ENCODE measurements at regions not wholly inside any gene's neighbourhood (a gene's known extent, or its start where the extent isn't known, plus 50 kb on each side); places are given as distances from the start of the nearest gene placed in this dataset.

- H3K4me3 ChIP-seq, result no peak overlapping the region
- intact Hi-C loops (cut with micrococcal nuclease), result no loop called here
- no peak for DNase-seq
- H3K4me1 ChIP-seq, result no peaks in the 10 kb centered on the region
- H3K36me3 ChIP-seq, result no peaks in the 10 kb centered on the region
- H3K27me3 ChIP-seq (ENCODE audit: low read depth), result no peaks in the 10 kb centered on the region
- TF ChIP-seq CTCF (IDR thresholded peaks at IDR 0.05; ENCODE audit: borderline replicate concordance), result no peak
- H3K27ac ChIP-seq (replicated peaks), result no peak overlapping the region
- H3K9me3 ChIP-seq (replicated peaks), result no peaks in the 10 kb centered on the region
Observed at GRCh38 chr4:11160288-11160687, 268.4 kb downstream of the HS3ST1 start.

- DNase-seq, result no peak
- no peak for TF ChIP-seq CTCF (IDR thresholded peaks at IDR 0.05; ENCODE audit: borderline replicate concordance)
- H3K36me3 ChIP-seq, result no peaks in the 10 kb centered on the region
- peaks cover 8% of the 10 kb centered on the region for H3K27me3 ChIP-seq (ENCODE audit: low read depth)
- intact Hi-C loops (cut with micrococcal nuclease), result no loop called here
- H3K9me3 ChIP-seq (replicated peaks), result no peaks in the 10 kb centered on the region
- H3K4me1 ChIP-seq, result no peaks in the 10 kb centered on the region
- H3K4me3 ChIP-seq, result no peak overlapping the region
- no peak overlapping the region for H3K27ac ChIP-seq (replicated peaks)
Observed at GRCh38 chr4:11158971-11159370, 269.7 kb downstream of the HS3ST1 start.

GRCh38 chr4:11155208-11155867 is 273.4 kb downstream of the HS3ST1 start:
- Histone ChIP-seq H3K4me1 (no peaks in the 10 kb centered on the region), H3K36me3 (no peaks in the 10 kb centered on the region), H3K27me3 (ENCODE audit: low read depth) (peaks cover 22% of the 10 kb centered on the region), H3K4me3 (no peak overlapping the region), H3K9me3 (replicated peaks) (no peaks in the 10 kb centered on the region), H3K27ac (replicated peaks) (no peak overlapping the region)
- intact Hi-C loops (cut with micrococcal nuclease), result no loop called here
- no peak for TF ChIP-seq CTCF (IDR thresholded peaks at IDR 0.05; ENCODE audit: borderline replicate concordance)
- no peak for DNase-seq

GRCh38 chr4:11153171-11153750 is 275.4 kb downstream of the HS3ST1 start:
- H3K36me3 ChIP-seq, result no peaks in the 10 kb centered on the region
- peaks cover 22% of the 10 kb centered on the region for H3K27me3 ChIP-seq (ENCODE audit: low read depth)
- intact Hi-C loops (cut with micrococcal nuclease), result no loop called here
- no peak overlapping the region for H3K27ac ChIP-seq (replicated peaks)
- no peak for TF ChIP-seq CTCF (IDR thresholded peaks at IDR 0.05; ENCODE audit: borderline replicate concordance)
- DNase-seq, result no peak
- no peaks in the 10 kb centered on the region for H3K9me3 ChIP-seq (replicated peaks)
- H3K4me3 ChIP-seq, result no peak overlapping the region
- H3K4me1 ChIP-seq, result no peaks in the 10 kb centered on the region

GRCh38 chr4:11152684-11153083 is 276.0 kb downstream of the HS3ST1 start:
- no peaks in the 10 kb centered on the region for H3K36me3 ChIP-seq
- H3K9me3 ChIP-seq (replicated peaks), result no peaks in the 10 kb centered on the region
- no peaks in the 10 kb centered on the region for H3K4me1 ChIP-seq
- H3K27ac ChIP-seq (replicated peaks), result no peak overlapping the region
- DNase-seq, result no peak
- no peak for TF ChIP-seq CTCF (IDR thresholded peaks at IDR 0.05; ENCODE audit: borderline replicate concordance)
- intact Hi-C loops (cut with micrococcal nuclease), result no loop called here
- peaks cover 22% of the 10 kb centered on the region for H3K27me3 ChIP-seq (ENCODE audit: low read depth)
- H3K4me3 ChIP-seq, result no peak overlapping the region
